ENCODE measurements at regions not wholly inside any gene's neighbourhood (a gene's known extent, or its start where the extent isn't known, plus 50 kb on each side); places are given as distances from the start of the nearest gene placed in this dataset.

DNA sequence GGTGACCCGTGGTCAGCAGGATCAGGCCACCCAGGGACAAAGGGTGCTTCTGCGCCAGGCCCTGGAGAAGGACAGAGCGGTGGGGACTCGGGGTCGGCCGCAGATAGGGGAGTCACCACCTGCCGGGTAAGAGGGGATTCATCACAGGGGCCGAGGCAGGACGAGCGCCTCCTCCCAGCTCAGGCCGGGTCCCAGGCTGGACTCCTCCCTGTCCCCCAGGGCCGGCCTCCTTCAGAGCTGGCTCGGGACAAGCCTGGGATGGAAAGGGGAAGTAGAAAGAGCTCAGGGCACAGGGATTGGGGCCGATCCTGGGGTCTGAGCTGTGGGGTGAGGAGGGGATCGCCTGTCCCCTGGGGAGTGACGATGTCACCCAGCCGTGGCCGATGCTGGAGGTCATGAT, 139.4 kb downstream of the GPCPD1 start (continued):
- TF ChIP-seq, protein P1, sequence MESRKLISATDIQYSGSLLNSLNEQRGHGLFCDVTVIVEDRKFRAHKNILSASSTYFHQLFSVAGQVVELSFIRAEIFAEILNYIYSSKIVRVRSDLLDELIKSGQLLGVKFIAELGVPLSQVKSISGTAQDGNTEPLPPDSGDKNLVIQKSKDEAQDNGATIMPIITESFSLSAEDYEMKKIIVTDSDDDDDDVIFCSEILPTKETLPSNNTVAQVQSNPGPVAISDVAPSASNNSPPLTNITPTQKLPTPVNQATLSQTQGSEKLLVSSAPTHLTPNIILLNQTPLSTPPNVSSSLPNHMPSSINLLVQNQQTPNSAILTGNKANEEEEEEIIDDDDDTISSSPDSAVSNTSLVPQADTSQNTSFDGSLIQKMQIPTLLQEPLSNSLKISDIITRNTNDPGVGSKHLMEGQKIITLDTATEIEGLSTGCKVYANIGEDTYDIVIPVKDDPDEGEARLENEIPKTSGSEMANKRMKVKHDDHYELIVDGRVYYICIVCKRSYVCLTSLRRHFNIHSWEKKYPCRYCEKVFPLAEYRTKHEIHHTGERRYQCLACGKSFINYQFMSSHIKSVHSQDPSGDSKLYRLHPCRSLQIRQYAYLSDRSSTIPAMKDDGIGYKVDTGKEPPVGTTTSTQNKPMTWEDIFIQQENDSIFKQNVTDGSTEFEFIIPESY (IDR thresholded peaks at IDR 0.05): no peak
- TF ChIP-seq, protein P2, sequence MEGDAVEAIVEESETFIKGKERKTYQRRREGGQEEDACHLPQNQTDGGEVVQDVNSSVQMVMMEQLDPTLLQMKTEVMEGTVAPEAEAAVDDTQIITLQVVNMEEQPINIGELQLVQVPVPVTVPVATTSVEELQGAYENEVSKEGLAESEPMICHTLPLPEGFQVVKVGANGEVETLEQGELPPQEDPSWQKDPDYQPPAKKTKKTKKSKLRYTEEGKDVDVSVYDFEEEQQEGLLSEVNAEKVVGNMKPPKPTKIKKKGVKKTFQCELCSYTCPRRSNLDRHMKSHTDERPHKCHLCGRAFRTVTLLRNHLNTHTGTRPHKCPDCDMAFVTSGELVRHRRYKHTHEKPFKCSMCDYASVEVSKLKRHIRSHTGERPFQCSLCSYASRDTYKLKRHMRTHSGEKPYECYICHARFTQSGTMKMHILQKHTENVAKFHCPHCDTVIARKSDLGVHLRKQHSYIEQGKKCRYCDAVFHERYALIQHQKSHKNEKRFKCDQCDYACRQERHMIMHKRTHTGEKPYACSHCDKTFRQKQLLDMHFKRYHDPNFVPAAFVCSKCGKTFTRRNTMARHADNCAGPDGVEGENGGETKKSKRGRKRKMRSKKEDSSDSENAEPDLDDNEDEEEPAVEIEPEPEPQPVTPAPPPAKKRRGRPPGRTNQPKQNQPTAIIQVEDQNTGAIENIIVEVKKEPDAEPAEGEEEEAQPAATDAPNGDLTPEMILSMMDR (IDR thresholded peaks at IDR 0.05; ENCODE audit: low read depth, low read length, missing input control): no peak
- no peak for TF ChIP-seq JUND (IDR thresholded peaks at IDR 0.05)
- no peak for TF ChIP-seq MAX (IDR thresholded peaks at IDR 0.05)
- no peak for TF ChIP-seq HNF4A (conservative IDR thresholded peaks at IDR 0.05)
- no peak for TF ChIP-seq HNF4G (IDR thresholded peaks at IDR 0.05)
- TF ChIP-seq, protein P3, sequence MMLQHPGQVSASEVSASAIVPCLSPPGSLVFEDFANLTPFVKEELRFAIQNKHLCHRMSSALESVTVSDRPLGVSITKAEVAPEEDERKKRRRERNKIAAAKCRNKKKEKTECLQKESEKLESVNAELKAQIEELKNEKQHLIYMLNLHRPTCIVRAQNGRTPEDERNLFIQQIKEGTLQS (IDR thresholded peaks at IDR 0.05): no peak

DNA sequence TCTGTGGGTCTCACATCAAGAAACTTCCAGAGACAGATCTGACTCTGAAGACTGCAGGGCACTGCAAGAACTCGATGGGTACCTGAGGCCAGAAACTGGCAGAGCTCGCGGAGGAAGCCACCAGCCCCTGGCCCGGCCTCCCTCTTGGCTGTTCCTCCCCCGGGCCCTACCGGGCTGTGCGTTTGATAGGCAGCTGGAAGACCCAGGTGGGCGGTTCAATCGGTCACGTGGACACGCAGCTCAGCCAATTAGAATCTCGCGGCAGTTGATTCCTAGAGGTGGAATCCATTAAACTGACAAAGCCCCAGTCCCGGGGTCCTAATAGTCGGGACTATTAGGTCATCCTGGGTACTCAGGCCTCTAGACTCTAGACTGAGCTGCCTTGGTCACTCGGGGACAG, 139.9 kb downstream of the GPCPD1 start:
- Histone ChIP-seq H3K4me1 (ENCODE audit: control insufficient read depth in 4 of 4, insufficient read depth in 4 of 4, low read length in 3 of 4) (no peaks in the 10 kb centered on the region), H3K4me3 (ENCODE audit: low read depth in 1 of 3, low read length in 3 of 3) (no peak overlapping the region), H3K27me3 (ENCODE audit: control insufficient read depth in 4 of 4, insufficient read depth in 4 of 4, low read length in 3 of 4) (peaks cover 0 to 5% (median 0%) of the 10 kb centered on the region in 4 donors), H3K36me3 (ENCODE audit: control insufficient read depth in 4 of 4, insufficient read depth in 3 of 4, low read depth in 1 of 4, low read length in 3 of 4) (no peaks in the 10 kb centered on the region), H3K9me3 (ENCODE audit: control insufficient read depth in 4 of 4, low read length in 3 of 4) (no peaks in the 10 kb centered on the region), H3K27ac (ENCODE audit: low read depth in 1 of 2, low read length in 2 of 2) (no peak overlapping the region), H3K9ac (ENCODE audit: low read depth in 1 of 2, low read length in 2 of 2) (no peak overlapping the region)
- no peak for DNase-seq (ENCODE audit: low spot score)
- 88% methylated on average over 16 of the region's 16 CpGs for WGBS
- TF ChIP-seq EGR1 (IDR thresholded peaks at IDR 0.05; ENCODE audit: low read depth in 2 of 2) (no peak), SP1 (IDR thresholded peaks at IDR 0.05) (no peak), YY1 (IDR thresholded peaks at IDR 0.05) (no peak), JUND (IDR thresholded peaks at IDR 0.05) (no peak), GABPA (IDR thresholded peaks at IDR 0.05 in 1 of 2, conservative IDR thresholded peaks at IDR 0.05 in 1 of 2) (no peak), TAF1 (conservative IDR thresholded peaks at IDR 0.05) (no peak), RXRA (IDR thresholded peaks at IDR 0.05) (no peak), FOXA2 (IDR thresholded peaks at IDR 0.05) (no peak), RAD21 (IDR thresholded peaks at IDR 0.05) (no peak), HNF4A (conservative IDR thresholded peaks at IDR 0.05) (no peak), FOXA1 (IDR thresholded peaks at IDR 0.05) (no peak), HNF4G (IDR thresholded peaks at IDR 0.05) (no peak), REST (IDR thresholded peaks at IDR 0.05) (no peak), NR2F2 (IDR thresholded peaks at IDR 0.05) (no peak), MAX (IDR thresholded peaks at IDR 0.05) (no peak)
- TF ChIP-seq, protein P1 (IDR thresholded peaks at IDR 0.05): no peak
- TF ChIP-seq, protein P2 (IDR thresholded peaks at IDR 0.05; ENCODE audit: low read depth, low read length, missing input control): no peak
- TF ChIP-seq, protein P3 (IDR thresholded peaks at IDR 0.05): no peak

All from liver (tissue), 8 donors.